A549 (cell line): ENCODE measurements at regions not wholly inside any gene's neighbourhood (a gene's known extent, or its start where the extent isn't known, plus 50 kb on each side); places are given as distances from the start of the nearest gene placed in this dataset.

Source experiments
- ATAC-seq, 2 experiments: fragments of 200-7000 bp in 1 of 2; fragments of >200 bp in 1 of 2; cut with Nextera tagmentation in 1 of 2; cut with Tn5 transposase in 1 of 2; 3 replicates each; pipeline versions ENCODE4 v1.8.0 to v1.9.1; 2018 to 2020; ENCODE audit warnings: mild to moderate bottlenecking in 1 of 2, moderate library complexity in 1 of 2
- CTCF ChIA-PET: fragments of 300-600 bp; sonication (Branson Sonifier 250); formaldehyde crosslinking; extraction: SDS; loops from one replicate; lab custom pipeline; 2021; ENCODE audit warnings: antibody characterized with exemption, inconsistent platforms; lab: Yijun Ruan, JAX
- POLR2A ChIA-PET: fragments of 350-600 bp; formaldehyde crosslinking; extraction: SDS; loops from one replicate; lab custom pipeline; 2021; ENCODE audit warnings: antibody characterized with exemption, inconsistent platforms; lab: Yijun Ruan, JAX
- DNase-seq, 2 experiments: peaks; one replicate each; pipeline versions ENCODE4 v3.0.0 to v3.0.0-alpha.2; 2011 to 2016; ENCODE audit warnings: low read depth in 1 of 2, low spot score in 1 of 2
- FAIRE-seq: peaks from 2 replicates; lab custom pipeline; 2011; peaks lifted over from hg19 to GRCh38; lab: Jason Lieb, UNC
- H3K27ac ChIP-seq, 2 experiments: fragments of >200 bp; sonication (Bioruptor Twin); formaldehyde crosslinking; 3 replicates each; pipeline ENCODE4 v1.5.1; 2016 to 2017
- H3K4me1 ChIP-seq: fragments of >200 bp; sonication (Bioruptor Twin); formaldehyde crosslinking; 3 replicates; pipeline ENCODE4 v1.6.1; 2016
- H3K4me2 ChIP-seq: fragments of >200 bp; sonication (Bioruptor Twin); formaldehyde crosslinking; 3 replicates; pipeline ENCODE4 v1.6.1; 2016
- H3K4me3 ChIP-seq: fragments of >200 bp; sonication (Bioruptor Twin); formaldehyde crosslinking; 3 replicates; pipeline ENCODE4 v1.5.1; 2016
- H3K9me3 ChIP-seq: fragments of >200 bp; sonication (Bioruptor Twin); formaldehyde crosslinking; 3 replicates; pipeline ENCODE4 v1.6.1; 2016
- ATOH8 ChIP-seq: fragments of 250-450 bp; sonication (Bioruptor Pico); IDR thresholded peaks from 2 replicates; pipeline ENCODE4 v1.5.0; 2020; ENCODE audit warnings: low read depth, mild to moderate bottlenecking, moderate library complexity
- BCL3 ChIP-seq: fragments of >200 bp; sonication (Bioruptor Twin); formaldehyde crosslinking; IDR thresholded peaks from 3 replicates; pipeline ENCODE4 v1.6.1; 2016
- CEBPB ChIP-seq, 2 experiments: fragments of >200 bp in 1 of 2; sonication (Bioruptor Twin) in 1 of 2; formaldehyde crosslinking in 1 of 2; IDR thresholded peaks; 2 replicates each; pipeline ENCODE4 v1.6.1; 2012 to 2016
- CHD4 ChIP-seq: fragments of 200-600 bp; sonication (generic); IDR thresholded peaks from 2 replicates; pipeline ENCODE4 v1.6.1; 2016; ENCODE audit warnings: antibody characterized with exemption, mild to moderate bottlenecking, borderline replicate concordance
- ELK1 ChIP-seq: fragments of 150-350 bp; IDR thresholded peaks from 2 replicates; pipeline ENCODE4 v1.6.1; 2014; ENCODE audit warnings: low read depth, mild to moderate bottlenecking, low read length
- EP300 ChIP-seq, 2 experiments: fragments of >200 bp; sonication (Bioruptor Twin); formaldehyde crosslinking; IDR thresholded peaks; 2 replicates in 1 of 2; 3 replicates in 1 of 2; pipeline ENCODE4 v1.6.1; 2016 to 2017
- ESRRA ChIP-seq: fragments of 150-350 bp; IDR thresholded peaks from 2 replicates; pipeline ENCODE4 v1.6.1; 2014; ENCODE audit warnings: mild to moderate bottlenecking, low read length, borderline replicate concordance
- FOSL2 ChIP-seq, 2 experiments: fragments of 450-650 bp in 1 of 2; fragments of >200 bp in 1 of 2; sonication (Bioruptor Twin) in 1 of 2; formaldehyde crosslinking; IDR thresholded peaks; 2 replicates each; pipeline versions ENCODE4 v1.5.0 to v1.6.1; 2016 to 2020; ENCODE audit warnings: mild to moderate bottlenecking in 1 of 2, moderate library complexity in 1 of 2
- GATA3 ChIP-seq: IDR thresholded peaks from 2 replicates; pipeline ENCODE4 v1.6.1; 2012; ENCODE audit warnings: borderline replicate concordance
- HMGXB4 ChIP-seq: fragments of 250-450 bp; sonication (Bioruptor Pico); IDR thresholded peaks from 2 replicates; pipeline ENCODE4 v1.5.0; 2021; ENCODE audit warnings: mild to moderate bottlenecking, moderate library complexity, borderline replicate concordance
- HOXA7 ChIP-seq: fragments of 250-450 bp; sonication (Bioruptor Pico); IDR thresholded peaks from 2 replicates; pipeline ENCODE4 v1.5.0; 2020; ENCODE audit warnings: mild to moderate bottlenecking, moderate library complexity
- HOXB5 ChIP-seq: fragments of 250-450 bp; sonication (Bioruptor Pico); IDR thresholded peaks from 2 replicates; pipeline ENCODE4 v1.5.0; 2020; ENCODE audit warnings: mild to moderate bottlenecking, moderate library complexity
- JUNB ChIP-seq: fragments of >200 bp; sonication (Bioruptor Twin); formaldehyde crosslinking; IDR thresholded peaks from 2 replicates; pipeline ENCODE4 v1.6.1; 2016
- KDM1A ChIP-seq: fragments of 200-600 bp; sonication (generic); IDR thresholded peaks from 2 replicates; pipeline ENCODE4 v1.6.1; 2016; ENCODE audit warnings: low read depth, mild to moderate bottlenecking
- KDM5A ChIP-seq: fragments of 200-600 bp; sonication (generic); IDR thresholded peaks from 2 replicates; pipeline ENCODE4 v1.6.1; 2016; ENCODE audit warnings: antibody characterized with exemption, mild to moderate bottlenecking
- MAX ChIP-seq: IDR thresholded peaks from 2 replicates; pipeline ENCODE4 v1.6.1; 2012
- MAZ ChIP-seq: fragments of 150-350 bp; IDR thresholded peaks from 2 replicates; pipeline ENCODE4 v1.6.1; 2014; ENCODE audit warnings: antibody characterized with exemption, low read depth, low read length, borderline replicate concordance
- NPAS2 ChIP-seq: fragments of 250-450 bp; sonication (Bioruptor Pico); IDR thresholded peaks from 2 replicates; pipeline ENCODE4 v1.8.0; 2022; ENCODE audit warnings: mild to moderate bottlenecking, moderate library complexity, borderline replicate concordance
- NR3C1 ChIP-seq: fragments of >200 bp; sonication (Bioruptor Twin); formaldehyde crosslinking; IDR thresholded peaks from 3 replicates; pipeline ENCODE4 v1.6.1; 2017
- PHF8 ChIP-seq: fragments of 200-600 bp; sonication (generic); IDR thresholded peaks from 2 replicates; pipeline ENCODE4 v1.6.1; 2016; ENCODE audit warnings: low read depth, mild to moderate bottlenecking, antibody characterized with exemption, moderate library complexity, borderline replicate concordance
- REST ChIP-seq: fragments of 200-600 bp; sonication (generic); IDR thresholded peaks from 2 replicates; pipeline ENCODE4 v1.6.1; 2016; ENCODE audit warnings: antibody characterized with exemption, mild to moderate bottlenecking, moderate library complexity
- RFX5 ChIP-seq: fragments of 450-650 bp; IDR thresholded peaks from 2 replicates; pipeline ENCODE4 v1.7.1; 2014; ENCODE audit warnings: antibody characterized with exemption, mild to moderate bottlenecking, moderate library complexity
- SMC3 ChIP-seq: fragments of >200 bp; sonication (Bioruptor Twin); formaldehyde crosslinking; IDR thresholded peaks from 3 replicates; pipeline ENCODE4 v1.6.1; 2018; ENCODE audit warnings: inconsistent platforms
- TP53 ChIP-seq: fragments of 250-450 bp; sonication (Bioruptor Pico); IDR thresholded peaks from 2 replicates; pipeline ENCODE4 v1.5.0; 2021; ENCODE audit warnings: mild to moderate bottlenecking, moderate library complexity
- ZNF302 ChIP-seq: fragments of 250-450 bp; sonication (Bioruptor Pico); IDR thresholded peaks from 2 replicates; pipeline ENCODE4 v1.9.0; 2021; ENCODE audit warnings: inconsistent platforms, mild to moderate bottlenecking, moderate library complexity
- ZSCAN20 ChIP-seq: fragments of 250-450 bp; sonication (Bioruptor Pico); IDR thresholded peaks from 2 replicates; pipeline ENCODE4 v1.8.0; 2022; ENCODE audit warnings: mild to moderate bottlenecking, moderate library complexity
- WGBS: methylation state at CpG from one replicate; pipeline ENCODE4 v1.1.6; 2017; ENCODE audit errors: missing lambda C conversion rate; 5-methylcytosine and 5-hydroxymethylcytosine counted together

- WGBS: 37% methylated on average over 4 of the region's 4 CpGs
- FAIRE-seq (no peak), DNase-seq (no peak), ATAC-seq (no peak)
- ChIA-PET CTCF (interaction anchor here (0.7 to 3.2 kb wide), 17 partner anchors 9 to 1220 kb away, joined by 3 to 30 read pairs (median 4); no protein-coding TSS in a partner anchor), POLR2A (no interaction called here)
- Histone ChIP-seq H3K9me3 (no peaks in the 10 kb centered on the region; the same call in 2 of the 3 replicates), H3K4me1 (no peaks in the 10 kb centered on the region; the same call in 2 of the 3 replicates), H3K4me2 (peak overlapping the region; percentile 10; the same call in 1 of the 3 replicates), H3K27ac (peak overlapping the region; percentile 29 to 38; a peak in 2 of 6 replicates), H3K4me3 (no peak overlapping the region)
- TF ChIP-seq RFX5: no peak
- TF ChIP-seq NPAS2: no peak
- no peak for TF ChIP-seq ZNF302 (CRISPR knock-in tag)
- no peak for TF ChIP-seq CEBPB (IDR thresholded peaks at IDR 0.05)
- TF ChIP-seq KDM5A: no peak
- no peak for TF ChIP-seq MAZ
- no peak for TF ChIP-seq KDM1A
- TF ChIP-seq BCL3: no peak
- TF ChIP-seq SMC3: no peak
- no peak for TF ChIP-seq NR3C1
- no peak for TF ChIP-seq TP53 (CRISPR knock-in tag)
- no peak for TF ChIP-seq REST
- TF ChIP-seq HOXB5 (CRISPR knock-in tag): no peak
- TF ChIP-seq ESRRA: no peak
- TF ChIP-seq GATA3: no peak
- TF ChIP-seq JUNB: no peak
Observed at GRCh38 chr1:60847855-60848582, 234.3 kb upstream of the NFIA start.

- 30% methylated on average over 3 of the region's 3 CpGs for WGBS
- H3K27ac ChIP-seq: no peak overlapping the region
- no peak for FAIRE-seq
- TF ChIP-seq EP300 (IDR thresholded peaks at IDR 0.05) (no peak), SMC3 (no peak), HMGXB4 (CRISPR knock-in tag) (no peak), MAX (no peak), ATOH8 (CRISPR knock-in tag) (no peak), CHD4 (no peak), NPAS2 (no peak), HOXB5 (CRISPR knock-in tag) (no peak), FOSL2 (IDR thresholded peaks at IDR 0.05) (no peak), FOSL2 (CRISPR knock-in tag; IDR thresholded peaks at IDR 0.05) (no peak), ELK1 (no peak), ZSCAN20 (CRISPR knock-in tag) (no peak), PHF8 (no peak), HOXA7 (CRISPR knock-in tag) (no peak), CEBPB (IDR thresholded peaks at IDR 0.05) (no peak), ESRRA (no peak), KDM5A (no peak)
Observed at GRCh38 chr1:60847391-60847790, 235.0 kb upstream of the NFIA start.

More at GRCh38 chr1:60847391-60847790, 235.0 kb upstream of the NFIA start:
- CTCF ChIA-PET: interaction anchor here (1.2 to 3.2 kb wide), 2 partner anchors 196 kb away, joined by 5 to 30 read pairs; no protein-coding TSS in a partner anchor
- POLR2A ChIA-PET: interaction anchor here (0.7 kb wide), 1 partner anchor 196 kb away, joined by 3 read pairs; no protein-coding TSS in a partner anchor
- ATAC-seq (no peak), DNase-seq (no peak)
- no peak overlapping the region for H3K4me3 ChIP-seq
- H3K9me3 ChIP-seq: no peaks in the 10 kb centered on the region; the same call in 2 of the 3 replicates
- no peak overlapping the region for H3K4me2 ChIP-seq
- H3K4me1 ChIP-seq: no peaks in the 10 kb centered on the region; the same call in 2 of the 3 replicates
